Lung microvascular endothelial cell (primary cell): ENCODE measurements at regions not wholly inside any gene's neighbourhood (a gene's known extent, or its start where the extent isn't known, plus 50 kb on each side); places are given as distances from the start of the nearest gene placed in this dataset.
A peak's percentile ranks its signal among the peaks of the same experiment; 100 is the strongest.

Source experiments
- DNase-seq, 2 donors: peaks; one replicate each; pipeline versions ENCODE4 v3.0.0 to v3.0.0-alpha.2; 2010; ENCODE audit warnings: low read depth in 2 of 2

DNA sequence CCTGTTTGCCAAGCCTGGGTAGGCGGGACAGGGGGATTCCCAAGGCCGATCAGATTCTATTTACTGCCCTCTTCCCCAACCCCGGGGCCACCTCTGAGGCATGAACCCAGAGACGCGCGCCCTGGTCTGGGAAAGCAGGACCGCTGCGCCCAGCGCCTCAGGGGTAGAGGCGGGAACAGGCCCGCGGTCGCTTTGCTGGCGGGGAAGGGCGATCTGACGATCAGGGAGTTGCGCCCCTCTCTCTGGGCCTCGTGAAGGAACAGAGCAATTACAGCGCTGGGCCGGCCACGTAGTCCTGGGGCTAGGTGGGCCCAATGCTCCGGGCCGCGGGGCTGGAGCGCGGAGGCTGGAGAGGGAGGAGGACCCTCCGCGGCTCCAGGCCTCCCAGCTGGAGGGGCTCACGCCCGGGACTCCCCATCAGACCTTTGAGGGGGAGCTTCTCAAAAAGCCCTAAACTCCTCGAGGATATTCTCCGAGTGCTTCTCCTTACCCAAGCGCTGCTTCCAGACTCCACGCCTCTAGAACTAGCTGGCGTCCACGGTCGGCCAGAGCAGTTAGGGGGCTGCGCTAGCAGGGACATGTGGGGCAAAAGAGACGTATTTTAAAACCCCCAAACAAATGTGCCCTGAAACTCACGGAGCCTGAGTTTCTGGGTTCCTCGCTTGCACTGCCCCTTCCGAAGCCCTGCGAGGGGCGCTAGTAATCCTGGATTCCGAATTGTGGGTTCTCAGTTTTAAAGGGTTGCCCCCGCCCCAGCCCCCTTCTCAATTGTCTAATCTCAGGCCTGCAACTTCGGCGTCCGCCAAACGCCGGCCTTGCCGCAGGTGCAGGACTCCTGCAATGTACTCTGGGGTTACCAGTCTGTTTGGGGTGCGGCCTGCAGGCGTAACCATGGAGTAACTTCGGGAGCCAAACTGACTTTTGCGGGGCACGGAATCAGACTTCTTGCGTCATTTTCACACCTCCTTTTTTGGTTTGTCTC lies 57.6 kb downstream of the TMEM174 start:
- no peak for DNase-seq

DNA sequence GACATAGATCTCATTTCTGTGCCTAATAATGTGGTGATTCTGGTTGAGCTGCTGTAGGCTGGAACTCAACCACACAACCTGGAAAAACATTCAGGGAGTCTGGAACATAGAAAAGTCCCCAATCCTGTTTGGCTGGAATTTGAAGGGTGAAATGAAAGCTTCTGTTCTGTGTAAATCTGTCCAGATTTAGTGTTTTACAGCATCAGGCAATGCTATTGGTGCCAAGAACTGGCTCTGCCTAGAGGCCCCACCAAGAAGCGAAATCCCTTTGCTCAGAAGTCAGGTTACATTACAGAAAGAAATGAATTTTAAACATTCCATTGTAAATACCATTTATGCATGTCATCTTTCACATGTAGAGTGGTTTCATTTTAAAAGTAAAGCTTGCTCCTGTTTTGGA lies 56.3 kb downstream of the TMEM174 start:
- no peak for DNase-seq

DNA sequence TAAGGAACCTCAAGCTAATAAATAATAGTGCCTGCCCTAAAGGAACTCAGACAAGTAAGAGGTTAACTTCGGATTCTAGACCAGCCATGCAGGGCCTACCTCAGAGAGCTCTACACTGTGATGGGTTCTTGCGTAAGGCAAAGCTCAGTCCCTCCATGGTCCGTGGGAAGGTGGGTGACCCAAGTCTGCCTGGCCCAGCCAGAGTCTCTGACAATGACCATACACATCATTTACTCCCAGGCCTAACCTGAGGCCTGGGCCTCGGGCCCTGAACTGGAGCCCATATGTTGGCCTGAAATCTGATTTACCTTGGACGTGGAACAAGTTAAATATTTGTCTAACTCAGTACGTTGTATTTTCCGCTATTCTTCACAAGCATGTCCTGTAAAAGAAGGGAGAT lies 55.1 kb downstream of the TMEM174 start:
- DNase-seq: peak in 1 of 2 donors; percentile 32
